Esophagus muscularis mucosa (tissue), 4 donors: ENCODE measurements at regions not wholly inside any gene's neighbourhood (a gene's known extent, or its start where the extent isn't known, plus 50 kb on each side); places are given as distances from the start of the nearest gene placed in this dataset.
"Not testable (repeated sequence)": the region's sequence is repeated elsewhere in the genome, so short reads cannot be mapped to it uniquely, and the experiment has no call there.

Experiments used
- CTCF ChIP-seq, 3 experiments: fragments of 200-600 bp in 2 of 3; fragments of 450-650 bp in 1 of 3; sonication (generic) in 2 of 3; IDR thresholded peaks; one replicate each; pipeline ENCODE4 v1.5.1; 2017 to 2019; ENCODE audit warnings: antibody characterized with exemption in 3 of 3, mild to moderate bottlenecking in 2 of 3, moderate library complexity in 1 of 3
- EP300 ChIP-seq: sonication (generic); formaldehyde crosslinking; IDR thresholded peaks from one replicate; pipeline ENCODE4 v1.6.1; 2017; ENCODE audit warnings: antibody characterized with exemption
- POLR2A ChIP-seq: fragments of 450-650 bp; IDR thresholded peaks from one replicate; pipeline ENCODE4 v1.6.1; 2017; ENCODE audit warnings: antibody characterized with exemption, moderate library complexity, mild to moderate bottlenecking, low read depth
- POLR2AphosphoS5 ChIP-seq, 2 donors: sonication (generic); formaldehyde crosslinking; IDR thresholded peaks; one replicate each; pipeline ENCODE4 v1.6.1; 2017; ENCODE audit warnings: antibody characterized with exemption in 2 of 2

GRCh38 chr2:111331099-111331724 lies 210.5 kb downstream of the BCL2L11 start:
- TF ChIP-seq CTCF (IDR thresholded peaks at IDR 0.05); POLR2A; EP300; POLR2AphosphoS5 (IDR thresholded peaks at IDR 0.05): not testable (repeated sequence)
